ENCODE measurements at regions not wholly inside any gene's neighbourhood (a gene's known extent, or its start where the extent isn't known, plus 50 kb on each side); places are given as distances from the start of the nearest gene placed in this dataset.

GRCh38 chr12:43118881-43119280 lies 433.1 kb downstream of the ADAMTS20 start:
- Histone ChIP-seq H3K4me1 (ENCODE audit: control insufficient read depth in 4 of 4, insufficient read depth in 4 of 4, low read length in 3 of 4) (no peaks in the 10 kb centered on the region), H3K9ac (ENCODE audit: low read depth in 1 of 2, low read length in 2 of 2) (no peak overlapping the region), H3K36me3 (ENCODE audit: control insufficient read depth in 4 of 4, insufficient read depth in 3 of 4, low read depth in 1 of 4, low read length in 3 of 4) (no peaks in the 10 kb centered on the region), H3K9me3 (ENCODE audit: control insufficient read depth in 4 of 4, low read length in 3 of 4) (no peaks in the 10 kb centered on the region), H3K27ac (ENCODE audit: low read depth in 1 of 2, low read length in 2 of 2) (no peak overlapping the region), H3K4me3 (ENCODE audit: low read depth in 1 of 3, low read length in 3 of 3) (no peak overlapping the region), H3K27me3 (ENCODE audit: control insufficient read depth in 4 of 4, insufficient read depth in 4 of 4, low read length in 3 of 4) (peaks cover 0 to 2% (median 0%) of the 10 kb centered on the region in 4 donors)
- DNase-seq (ENCODE audit: low spot score), result no peak
- TF ChIP-seq TAF1 (conservative IDR thresholded peaks at IDR 0.05) (no peak), ATF3 (IDR thresholded peaks at IDR 0.05) (no peak), RAD21 (IDR thresholded peaks at IDR 0.05) (no peak), YY1 (IDR thresholded peaks at IDR 0.05) (no peak), FOXA2 (IDR thresholded peaks at IDR 0.05) (no peak), HNF4G (IDR thresholded peaks at IDR 0.05) (no peak), ZBTB33 (IDR thresholded peaks at IDR 0.05) (no peak), GABPA (IDR thresholded peaks at IDR 0.05 in 1 of 2, conservative IDR thresholded peaks at IDR 0.05 in 1 of 2) (no peak), JUND (IDR thresholded peaks at IDR 0.05) (no peak), NR2F2 (IDR thresholded peaks at IDR 0.05) (no peak), MAX (IDR thresholded peaks at IDR 0.05) (no peak), HNF4A (conservative IDR thresholded peaks at IDR 0.05) (no peak), EGR1 (IDR thresholded peaks at IDR 0.05; ENCODE audit: low read depth in 2 of 2) (no peak), REST (IDR thresholded peaks at IDR 0.05) (no peak), RXRA (IDR thresholded peaks at IDR 0.05) (no peak), FOXA1 (IDR thresholded peaks at IDR 0.05) (no peak), CTCF (IDR thresholded peaks at IDR 0.05; ENCODE audit: low read depth, low read length, missing input control) (no peak)

- no peak for DNase-seq (ENCODE audit: low spot score)
- no peaks in the 10 kb centered on the region for H3K9me3 ChIP-seq (ENCODE audit: control insufficient read depth in 4 of 4, low read length in 3 of 4)
- H3K36me3 ChIP-seq (ENCODE audit: control insufficient read depth in 4 of 4, insufficient read depth in 3 of 4, low read depth in 1 of 4, low read length in 3 of 4), result no peaks in the 10 kb centered on the region
- no peaks in the 10 kb centered on the region for H3K4me1 ChIP-seq (ENCODE audit: control insufficient read depth in 4 of 4, insufficient read depth in 4 of 4, low read length in 3 of 4)
- TF ChIP-seq HNF4G (IDR thresholded peaks at IDR 0.05) (no peak), CTCF (IDR thresholded peaks at IDR 0.05; ENCODE audit: low read depth, low read length, missing input control) (no peak), FOXA1 (IDR thresholded peaks at IDR 0.05) (no peak), RAD21 (IDR thresholded peaks at IDR 0.05) (no peak), HNF4A (conservative IDR thresholded peaks at IDR 0.05) (no peak)
- H3K27ac ChIP-seq (ENCODE audit: low read depth in 1 of 2, low read length in 2 of 2), result no peak overlapping the region
- no peak overlapping the region for H3K4me3 ChIP-seq (ENCODE audit: low read depth in 1 of 3, low read length in 3 of 3)
- peaks cover 0 to 2% (median 0%) of the 10 kb centered on the region in 4 donors for H3K27me3 ChIP-seq (ENCODE audit: control insufficient read depth in 4 of 4, insufficient read depth in 4 of 4, low read length in 3 of 4)
- no peak overlapping the region for H3K9ac ChIP-seq (ENCODE audit: low read depth in 1 of 2, low read length in 2 of 2)
These were observed 433.8 kb downstream of the ADAMTS20 start for GRCh38 chr12:43118234-43118633.

Data from liver (tissue), 7 donors.